Middle frontal gyrus (tissue), 1 donor: ENCODE measurements at regions not wholly inside any gene's neighbourhood (a gene's known extent, or its start where the extent isn't known, plus 50 kb on each side); places are given as distances from the start of the nearest gene placed in this dataset.

Experiments used
- DNase-seq: peaks from one replicate; pipeline ENCODE4 v3.0.0-alpha.2; 2015; ENCODE audit warnings: low spot score; ENCODE audit errors: extremely low spot score

GRCh38 chr12:4026020-4026358 lies 152.8 kb upstream of the PARP11 start:
- DNase-seq, result no peak

- no peak for DNase-seq
These were observed 152.2 kb upstream of the PARP11 start for GRCh38 chr12:4025181-4026019.

GRCh38 chr12:4024701-4025100 lies 151.5 kb upstream of the PARP11 start:
- no peak for DNase-seq

- no peak for DNase-seq
These were observed 142.3 kb upstream of the PARP11 start for GRCh38 chr12:4015225-4016091.

GRCh38 chr12:4014858-4015224 lies 141.6 kb upstream of the PARP11 start:
- no peak for DNase-seq

- DNase-seq, result no peak
These were observed 141.2 kb upstream of the PARP11 start for GRCh38 chr12:4014444-4014843.

- no peak for DNase-seq
These were observed 140.1 kb upstream of the PARP11 start for GRCh38 chr12:4012977-4013968.

- DNase-seq, result no peak
These were observed 138.9 kb upstream of the PARP11 start for GRCh38 chr12:4012073-4012472.

GRCh38 chr12:4011597-4011996 lies 138.4 kb upstream of the PARP11 start:
- DNase-seq, result no peak

- no peak for DNase-seq
These were observed 136.9 kb upstream of the PARP11 start for GRCh38 chr12:4009979-4010704.

GRCh38 chr12:4006743-4007142 lies 133.5 kb upstream of the PARP11 start:
- no peak for DNase-seq

- DNase-seq, result no peak
These were observed 132.7 kb upstream of the PARP11 start for GRCh38 chr12:4005851-4006430.

GRCh38 chr12:4003576-4003975 lies 130.4 kb upstream of the PARP11 start:
- DNase-seq, result no peak

GRCh38 chr12:4002601-4003000 lies 129.4 kb upstream of the PARP11 start:
- DNase-seq, result no peak

- DNase-seq, result no peak
These were observed 128.6 kb upstream of the PARP11 start for GRCh38 chr12:4001841-4002240.

- no peak for DNase-seq
These were observed 127.8 kb upstream of the PARP11 start for GRCh38 chr12:4001031-4001430.

GRCh38 chr12:3999904-4000303 lies 126.7 kb upstream of the PARP11 start:
- no peak for DNase-seq

- no peak for DNase-seq
These were observed 126.0 kb upstream of the PARP11 start for GRCh38 chr12:3998968-3999792.

GRCh38 chr12:3998397-3998796 lies 125.2 kb upstream of the PARP11 start:
- no peak for DNase-seq

- no peak for DNase-seq
These were observed 123.1 kb upstream of the PARP11 start for GRCh38 chr12:3996322-3996721.
